HG03354 (cell line): ENCODE measurements at regions not wholly inside any gene's neighbourhood (a gene's known extent, or its start where the extent isn't known, plus 50 kb on each side); places are given as distances from the start of the nearest gene placed in this dataset.

Experiments
- ATAC-seq: cut with Tn5 transposase; IDR thresholded peaks from one replicate; pipeline ENCODE4 v1.9.1; 2021; ENCODE audit warnings: mild to moderate bottlenecking; ENCODE audit not compliant: unreplicated experiment, poor library complexity, severe bottlenecking

- no peak for ATAC-seq
Observed at GRCh38 chr16:59212492-59213024, 478.4 kb upstream of the GOT2 start.

GRCh38 chr16:59210955-59211541 is 476.9 kb upstream of the GOT2 start:
- ATAC-seq = no peak

- ATAC-seq = no peak
Observed at GRCh38 chr16:59205403-59205802, 471.3 kb upstream of the GOT2 start.

GRCh38 chr16:59204589-59204988 is 470.5 kb upstream of the GOT2 start:
- no peak for ATAC-seq

- ATAC-seq = no peak
Observed at GRCh38 chr16:59202233-59202862, 468.2 kb upstream of the GOT2 start.

- no peak for ATAC-seq
Observed at GRCh38 chr16:59201821-59202220, 467.7 kb upstream of the GOT2 start.

GRCh38 chr16:59201160-59201559 is 467.0 kb upstream of the GOT2 start:
- ATAC-seq = no peak

GRCh38 chr16:59198487-59198886 is 464.4 kb upstream of the GOT2 start:
- ATAC-seq = no peak

- ATAC-seq = no peak
Observed at GRCh38 chr16:59195242-59195641, 461.1 kb upstream of the GOT2 start.

- no peak for ATAC-seq
Observed at GRCh38 chr16:59193637-59194036, 459.5 kb upstream of the GOT2 start.

GRCh38 chr16:59192551-59193199 is 458.6 kb upstream of the GOT2 start:
- no peak for ATAC-seq

- no peak for ATAC-seq
Observed at GRCh38 chr16:59190731-59191130, 456.6 kb upstream of the GOT2 start.

- ATAC-seq = no peak
Observed at GRCh38 chr16:59188029-59188428, 453.9 kb upstream of the GOT2 start.

- ATAC-seq = no peak
Observed at GRCh38 chr16:59181821-59182420, 447.8 kb upstream of the GOT2 start.

GRCh38 chr16:59180083-59180476 is 446.0 kb upstream of the GOT2 start:
- no peak for ATAC-seq

- no peak for ATAC-seq
Observed at GRCh38 chr16:59179446-59180082, 445.4 kb upstream of the GOT2 start.

- no peak for ATAC-seq
Observed at GRCh38 chr16:59173408-59173831, 439.3 kb upstream of the GOT2 start.

GRCh38 chr16:59170099-59170712 is 436.1 kb upstream of the GOT2 start:
- ATAC-seq = no peak

GRCh38 chr16:59169168-59169567 is 435.1 kb upstream of the GOT2 start:
- no peak for ATAC-seq
